C1 segment of cervical spinal cord (tissue), 14 donors: ENCODE measurements at regions not wholly inside any gene's neighbourhood (a gene's known extent, or its start where the extent isn't known, plus 50 kb on each side); places are given as distances from the start of the nearest gene placed in this dataset.
A peak's percentile ranks its signal among the peaks of the same experiment; 100 is the strongest.
"Not testable (repeated sequence)": the region's sequence is repeated elsewhere in the genome, so short reads cannot be mapped to it uniquely, and the experiment has no call there.

Experiments
- DNase-seq, 14 donors: peaks; one replicate each; lab custom pipeline; 2025; lab: John Stamatoyannopoulos, UW

- no peak for DNase-seq
These were observed 202.9 kb downstream of the USP25 start for GRCh38 chr21:15932726-15933125.

GRCh38 chr21:15935530-15935929, 205.7 kb downstream of the USP25 start:
- no peak for DNase-seq

GRCh38 chr21:15943009-15943666, 213.4 kb downstream of the USP25 start:
- DNase-seq, result no peak

GRCh38 chr21:15947677-15948076, 217.9 kb downstream of the USP25 start:
- DNase-seq, result no peak

DNA sequence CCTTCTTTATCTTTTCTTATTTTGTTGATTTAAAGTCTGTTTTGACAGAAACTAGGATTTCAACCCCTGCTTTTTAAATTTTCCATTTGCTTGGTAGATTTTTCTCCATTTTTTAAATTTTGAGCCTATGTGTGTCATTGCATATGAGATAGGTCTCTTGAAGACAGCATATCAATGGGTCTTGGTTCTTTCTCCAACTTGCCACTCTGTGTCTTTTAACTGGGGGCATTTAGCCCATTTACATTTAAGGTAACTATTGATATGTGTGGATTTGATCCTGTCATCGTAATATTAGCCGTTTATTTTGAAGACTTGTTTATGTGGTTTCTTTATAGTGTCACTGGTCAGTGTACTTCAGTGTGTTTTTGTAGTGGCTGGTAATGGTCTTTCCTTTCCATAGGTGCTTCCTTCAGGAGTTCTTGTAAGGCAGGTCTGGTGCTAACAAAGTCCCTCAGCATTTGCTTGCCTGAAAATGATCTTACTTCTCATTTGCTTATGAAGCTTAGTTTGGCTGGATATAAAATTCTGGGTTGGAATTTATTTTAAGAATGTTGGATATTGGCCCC, 223.9 kb downstream of the USP25 start:
- DNase-seq, result no peak

GRCh38 chr21:15964236-15964855, 234.6 kb downstream of the USP25 start:
- DNase-seq, result no peak

GRCh38 chr21:15966231-15966630, 236.4 kb downstream of the USP25 start:
- DNase-seq, result no peak

DNA sequence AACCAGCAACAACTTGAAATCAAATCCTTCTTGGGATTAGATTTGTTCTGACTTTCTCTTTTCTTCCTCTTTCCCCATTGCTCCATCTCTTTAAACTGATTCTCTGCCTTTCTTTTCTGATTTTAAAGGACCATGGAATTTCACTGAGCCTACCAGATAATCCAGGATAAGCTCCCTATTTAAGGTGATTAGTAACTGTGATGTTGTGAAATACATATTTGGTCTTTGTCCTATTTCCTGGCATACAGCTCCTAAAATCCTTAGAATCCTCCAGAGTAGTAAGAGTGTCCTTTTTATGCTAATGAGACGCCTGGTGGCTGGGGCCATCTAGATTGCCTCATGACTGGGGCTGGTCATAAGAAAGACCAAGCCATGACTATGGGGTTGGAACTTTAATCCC, 236.9 kb downstream of the USP25 start:
- DNase-seq, result no peak

- no peak for DNase-seq
These were observed 237.9 kb downstream of the USP25 start for GRCh38 chr21:15967661-15968060.

DNA sequence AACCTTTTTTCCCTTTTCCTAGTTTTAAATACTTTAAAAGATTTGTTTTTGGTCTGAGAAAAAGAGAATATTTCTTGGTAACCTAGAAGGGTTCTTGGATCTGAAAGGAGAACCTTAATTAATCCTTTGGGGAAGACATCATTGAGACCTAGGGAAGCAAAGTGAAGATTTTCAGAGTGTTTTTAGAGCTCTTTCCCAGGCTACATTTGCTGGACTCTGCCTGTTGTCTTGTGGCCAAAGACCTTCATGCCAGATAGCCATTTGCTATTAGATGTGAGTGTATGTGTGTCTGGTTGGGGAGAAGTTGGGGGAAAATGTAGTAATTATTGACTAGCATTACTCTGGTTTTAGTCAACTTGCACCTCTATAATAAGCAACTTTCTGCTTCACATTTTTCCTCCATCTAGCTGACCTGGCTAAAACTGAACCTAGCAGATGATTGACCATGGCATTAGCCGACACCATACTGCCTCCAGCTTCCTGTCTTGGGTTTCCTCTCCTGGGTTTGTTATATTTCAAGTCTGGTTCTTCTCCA, 239.1 kb downstream of the USP25 start:
- DNase-seq, result no peak

DNA sequence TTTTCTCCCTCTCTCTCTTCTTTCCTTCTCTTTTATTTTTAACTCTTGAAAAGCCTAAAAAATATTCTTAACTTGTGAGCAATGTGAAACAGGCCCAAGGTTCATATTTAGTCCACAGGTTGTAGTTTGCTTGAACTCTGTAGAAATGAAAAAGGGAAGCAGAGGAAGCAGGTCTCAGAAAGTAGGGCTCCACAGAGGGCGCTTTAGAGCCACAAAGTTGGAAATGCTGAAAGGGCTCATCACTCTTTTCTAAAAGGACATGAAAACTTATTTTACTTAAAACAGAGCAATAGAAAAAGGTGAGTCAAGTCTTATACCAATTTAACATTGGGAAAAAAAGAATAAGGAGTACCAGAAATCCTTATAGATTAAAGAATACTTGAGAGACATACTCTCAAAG, 247.0 kb downstream of the USP25 start:
- no peak for DNase-seq

- no peak for DNase-seq
These were observed 248.5 kb downstream of the USP25 start for GRCh38 chr21:15978215-15978738.

GRCh38 chr21:15979493-15979892, 249.7 kb downstream of the USP25 start:
- not testable (repeated sequence) for DNase-seq

DNA sequence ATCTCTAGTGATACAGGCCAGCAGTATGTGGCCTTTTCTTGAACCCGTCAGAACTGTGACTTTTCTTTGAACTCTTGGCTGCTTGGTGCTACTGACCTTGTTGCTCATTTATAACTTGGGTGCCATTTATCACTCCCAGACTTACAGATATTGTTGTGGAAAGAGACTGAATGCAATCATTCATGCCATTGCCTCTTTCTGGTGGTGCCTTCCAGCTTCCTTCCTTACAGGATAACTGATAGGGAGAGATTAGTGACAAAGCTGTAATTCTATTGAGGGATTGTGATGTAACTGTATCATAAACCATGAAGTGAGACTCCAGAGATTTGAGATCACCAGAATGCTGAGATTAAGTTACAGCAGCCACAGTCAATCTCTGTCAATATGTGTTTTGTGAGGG, 256.5 kb downstream of the USP25 start:
- no peak for DNase-seq

- no peak for DNase-seq
These were observed 262.4 kb downstream of the USP25 start for GRCh38 chr21:15992171-15992570.

DNA sequence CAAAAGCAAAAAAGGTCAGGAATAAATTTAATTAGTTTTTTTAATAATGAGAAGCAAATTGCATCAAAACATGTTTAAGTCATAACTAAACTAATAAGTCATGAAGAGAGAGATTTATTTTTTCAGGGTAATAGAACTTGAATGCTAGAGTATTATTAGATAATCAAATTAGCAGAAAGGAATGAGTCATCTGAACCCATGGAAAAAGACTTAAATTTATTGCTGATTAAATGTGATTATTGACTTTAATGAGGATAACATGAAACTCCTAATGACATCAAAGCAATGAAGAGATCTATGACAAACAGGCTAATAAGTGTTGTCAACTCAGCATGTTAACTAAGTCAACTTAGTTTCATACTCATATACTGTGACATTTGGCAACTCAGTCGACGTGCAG, 264.2 kb downstream of the USP25 start:
- DNase-seq, result no peak

GRCh38 chr21:15999741-16000140, 270.0 kb downstream of the USP25 start:
- DNase-seq, result no peak

GRCh38 chr21:16002874-16003466, 273.2 kb downstream of the USP25 start:
- peak in 1 of 14 donors; percentile 4 for DNase-seq

- no peak for DNase-seq
These were observed 274.3 kb downstream of the USP25 start for GRCh38 chr21:16004086-16004485.

DNA sequence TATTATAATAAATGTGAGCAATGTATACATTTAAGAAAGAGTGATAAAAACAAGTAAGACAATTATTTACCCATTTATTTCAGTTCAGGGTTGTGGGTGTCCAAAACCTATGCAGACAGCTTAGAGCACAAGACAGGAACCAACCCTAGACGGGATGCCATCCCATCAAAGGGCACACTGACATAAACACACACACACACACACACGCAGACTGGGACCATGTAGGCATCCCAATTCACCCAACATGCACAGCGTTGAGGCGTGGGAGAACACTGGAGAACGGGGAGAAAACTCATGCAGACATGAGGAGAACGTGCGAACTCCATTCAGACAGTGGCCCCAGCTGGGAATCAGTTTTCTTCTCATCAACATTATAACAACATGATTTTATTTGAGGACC, 274.7 kb downstream of the USP25 start:
- no peak for DNase-seq

DNA sequence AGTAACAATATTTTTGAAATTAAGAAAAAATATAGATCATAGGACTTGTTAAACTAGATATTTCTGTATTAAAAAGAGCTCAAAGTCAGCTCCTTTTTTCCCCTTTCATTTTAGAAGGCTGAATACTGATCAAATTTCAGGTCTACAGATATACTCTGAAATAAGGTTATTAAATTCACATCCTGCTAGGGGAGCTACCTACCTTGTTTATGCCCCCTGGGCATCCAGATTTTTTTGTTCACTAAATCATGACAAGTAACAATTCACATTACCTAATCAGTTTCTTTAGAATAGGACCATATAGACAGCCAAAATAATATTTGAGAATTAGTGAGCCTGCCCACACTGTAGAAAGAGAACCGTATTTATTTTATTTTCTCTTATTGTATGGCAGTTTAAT, 276.2 kb downstream of the USP25 start:
- DNase-seq, result no peak

DNA sequence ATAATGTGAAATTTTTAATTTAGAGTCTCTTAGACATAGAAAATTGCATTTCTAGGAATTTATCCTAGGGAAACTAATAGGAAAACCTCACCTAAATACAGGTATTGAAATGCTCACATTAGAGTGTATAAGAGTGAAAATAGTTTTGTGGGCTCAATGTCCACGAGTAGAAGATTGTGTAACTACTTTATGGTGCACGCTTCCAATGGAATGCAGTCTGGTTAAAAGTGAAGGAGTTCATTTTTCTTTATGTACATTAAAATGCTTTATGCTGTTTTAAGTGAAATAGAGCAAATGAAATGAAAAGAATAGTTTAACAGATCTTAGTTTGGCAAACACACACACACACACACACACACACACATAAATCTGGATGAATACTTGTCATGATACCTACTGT, 278.2 kb downstream of the USP25 start:
- DNase-seq, result no peak
